ENCODE measurements at regions not wholly inside any gene's neighbourhood (a gene's known extent, or its start where the extent isn't known, plus 50 kb on each side); places are given as distances from the start of the nearest gene placed in this dataset.

DNA sequence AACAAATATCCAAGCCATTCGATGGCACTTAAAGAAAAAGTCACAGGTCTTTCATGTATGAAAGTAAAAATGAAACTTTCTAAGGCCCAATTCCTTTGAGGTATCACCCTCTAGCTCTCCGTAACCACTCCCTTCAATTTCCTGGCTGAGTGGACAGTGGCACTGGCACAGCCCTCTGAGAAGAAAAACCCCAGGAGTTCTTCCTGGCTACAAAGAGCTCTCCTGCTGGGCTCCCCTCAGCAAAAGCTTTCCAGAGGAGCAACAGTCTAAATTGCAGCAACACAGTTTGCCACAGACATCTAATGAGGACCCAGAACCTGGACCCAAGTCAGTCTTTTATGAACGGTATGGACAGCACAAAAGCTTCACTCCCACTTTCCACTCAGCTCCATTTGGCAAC is 71.8 kb downstream of the FUNDC1 start:
- no peak for DNase-seq (ENCODE audit: low spot score)

DNA sequence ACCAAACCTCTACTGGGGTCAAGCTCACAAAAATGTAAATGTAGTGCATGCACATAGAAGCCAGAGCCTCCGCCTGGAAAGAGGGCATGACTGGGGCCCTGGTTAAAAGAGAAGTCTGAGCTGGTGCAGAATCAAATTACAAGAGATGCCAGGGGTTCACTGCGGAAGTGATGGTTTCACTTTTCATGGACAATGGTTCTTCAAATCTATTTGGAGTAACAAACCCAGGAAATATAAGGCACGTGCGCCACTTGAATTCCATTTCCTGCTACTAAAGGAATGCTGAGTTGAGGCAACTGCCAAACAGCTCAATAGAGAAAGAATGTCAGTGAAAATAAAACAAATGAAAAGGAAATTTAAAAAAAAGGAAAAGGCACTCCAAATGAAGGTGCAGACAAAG is 79.8 kb downstream of the FUNDC1 start:
- peak; percentile 23 for DNase-seq (ENCODE audit: low spot score)

- no peak for DNase-seq (ENCODE audit: low spot score)
Measured at GRCh38 chrX:44459501-44459900, 83.2 kb downstream of the FUNDC1 start.

DNA sequence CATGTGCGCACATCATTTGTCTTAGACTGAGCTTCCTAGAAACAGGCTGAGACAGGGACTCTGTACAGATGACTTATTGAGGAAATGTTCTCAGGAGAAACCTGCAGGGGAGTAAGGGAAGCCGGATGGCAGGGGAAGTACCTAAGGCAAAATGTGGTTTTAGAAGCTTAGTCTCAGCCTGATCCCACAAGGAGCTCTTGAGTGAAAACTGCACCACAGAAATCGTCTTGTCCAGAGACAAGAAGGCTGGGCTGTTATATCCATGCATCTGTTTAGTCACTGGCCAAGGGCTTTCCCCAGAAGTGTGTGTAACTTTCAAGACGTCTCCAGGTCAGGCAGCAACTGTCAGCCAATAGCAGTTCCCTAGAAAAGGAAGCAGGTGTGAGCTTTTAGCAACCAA is 86.0 kb downstream of the FUNDC1 start:
- DNase-seq (ENCODE audit: low spot score), result no peak

DNA sequence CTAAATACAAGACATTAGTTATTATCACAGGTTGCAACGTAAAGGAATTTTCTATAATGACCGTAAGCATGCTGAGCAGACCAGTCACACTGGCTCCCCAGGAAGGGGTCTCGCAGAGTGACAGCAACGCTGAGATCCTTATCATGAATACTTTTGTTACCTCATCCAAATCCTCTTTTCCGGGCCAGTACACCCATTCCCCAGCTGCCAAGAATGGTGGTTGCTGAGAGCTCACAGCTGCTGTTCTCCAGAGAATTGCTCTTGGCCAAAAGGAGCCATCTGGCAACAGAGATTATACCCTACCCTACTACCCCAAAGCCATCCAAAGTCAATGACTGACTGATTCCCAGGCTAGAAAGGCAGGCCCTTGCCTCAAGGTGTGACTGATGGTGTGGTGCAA is 91.6 kb downstream of the FUNDC1 start:
- no peak for DNase-seq (ENCODE audit: low spot score)

GRCh38 chrX:44447214-44447613 is 95.4 kb downstream of the FUNDC1 start:
- no peak for DNase-seq (ENCODE audit: low spot score)

- no peak for DNase-seq (ENCODE audit: low spot score)
Measured at GRCh38 chrX:44440006-44440405, 96.5 kb upstream of the EFHC2 start.

DNA sequence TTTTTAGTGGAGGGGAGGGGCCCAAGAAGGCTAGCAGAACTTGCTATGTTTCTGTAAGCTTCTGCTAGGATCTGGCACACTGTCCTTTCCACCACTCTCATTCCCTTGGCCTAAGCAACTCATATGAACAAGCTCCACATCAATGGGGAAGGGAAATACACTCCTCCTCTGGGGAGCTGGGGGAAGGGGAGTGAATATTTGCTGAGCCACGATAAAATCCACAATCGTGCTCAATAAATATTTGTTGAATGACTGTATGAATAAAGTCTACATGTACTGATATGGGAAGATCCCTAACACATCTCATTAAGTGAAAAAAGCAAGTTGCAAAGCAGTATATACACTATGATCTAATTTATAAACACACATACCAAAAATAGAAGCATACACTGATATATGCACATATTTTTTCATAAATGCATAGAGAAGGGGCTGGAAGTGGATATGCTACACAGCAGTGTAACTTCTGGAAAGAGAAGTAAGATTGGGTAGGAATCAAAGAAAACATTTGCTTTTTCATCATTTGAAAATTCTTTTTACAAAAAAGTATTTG is 95.8 kb upstream of the EFHC2 start:
- DNase-seq (ENCODE audit: low spot score), result no peak

GRCh38 chrX:44435047-44435446 is 91.6 kb upstream of the EFHC2 start:
- no peak for DNase-seq (ENCODE audit: low spot score)

DNA sequence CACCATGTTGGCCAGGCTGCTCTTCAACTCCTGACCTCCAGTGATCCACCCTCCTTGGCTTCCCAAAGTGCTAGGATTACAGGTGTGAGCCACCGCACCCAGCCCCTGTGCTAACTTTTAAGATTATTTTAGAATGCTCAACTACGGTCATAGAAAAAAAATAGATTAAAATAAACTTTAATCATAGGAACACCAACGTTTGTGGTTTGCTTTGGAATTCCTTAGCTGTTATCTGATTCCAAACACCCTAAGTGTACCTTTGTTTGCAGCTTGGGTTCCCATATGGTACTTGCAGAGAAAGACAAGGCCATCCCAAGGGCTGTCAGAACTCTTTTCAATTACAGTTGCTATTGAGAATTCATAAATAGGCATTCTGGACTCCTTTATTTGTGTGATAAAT is 90.1 kb upstream of the EFHC2 start:
- no peak for DNase-seq (ENCODE audit: low spot score)

DNA sequence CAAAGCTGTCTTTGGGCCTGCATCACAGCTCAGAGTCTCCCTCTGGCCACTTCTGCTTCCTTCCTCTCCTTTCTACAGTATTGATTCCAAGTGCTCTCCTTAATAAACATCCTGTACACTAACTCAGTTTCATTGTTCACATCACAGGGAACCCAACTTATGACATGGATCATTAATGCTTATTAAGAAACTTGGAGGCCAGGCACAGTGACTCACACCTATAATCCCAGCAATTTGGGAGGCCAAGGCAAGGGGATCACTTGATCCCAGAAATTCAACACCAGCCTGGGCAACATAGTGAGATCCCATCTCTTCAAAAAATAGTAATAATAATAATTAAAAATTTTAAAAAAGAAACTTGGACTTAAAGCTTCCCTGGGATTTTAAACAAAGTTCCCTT is 89.2 kb upstream of the EFHC2 start:
- DNase-seq (ENCODE audit: low spot score), result no peak

DNA sequence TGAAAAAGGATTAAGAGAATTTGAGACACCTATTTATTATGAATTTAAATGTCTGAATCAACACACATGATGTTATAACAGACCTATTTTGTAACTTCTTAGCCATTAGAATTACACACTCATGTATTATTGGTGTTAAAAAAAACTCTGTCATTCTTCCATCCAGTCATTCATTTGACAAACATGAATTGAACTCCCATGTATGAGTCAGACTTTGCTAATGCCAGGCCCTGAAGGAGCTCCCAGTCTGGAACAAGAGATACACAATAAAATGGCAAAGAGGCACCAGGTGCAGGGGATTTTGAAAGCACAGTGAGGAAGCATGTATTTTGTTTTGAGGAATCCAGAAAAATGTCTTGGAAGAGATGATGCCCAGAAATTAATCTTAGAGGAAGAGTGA is 87.7 kb upstream of the EFHC2 start:
- peak; percentile 7 for DNase-seq (ENCODE audit: low spot score)

DNA sequence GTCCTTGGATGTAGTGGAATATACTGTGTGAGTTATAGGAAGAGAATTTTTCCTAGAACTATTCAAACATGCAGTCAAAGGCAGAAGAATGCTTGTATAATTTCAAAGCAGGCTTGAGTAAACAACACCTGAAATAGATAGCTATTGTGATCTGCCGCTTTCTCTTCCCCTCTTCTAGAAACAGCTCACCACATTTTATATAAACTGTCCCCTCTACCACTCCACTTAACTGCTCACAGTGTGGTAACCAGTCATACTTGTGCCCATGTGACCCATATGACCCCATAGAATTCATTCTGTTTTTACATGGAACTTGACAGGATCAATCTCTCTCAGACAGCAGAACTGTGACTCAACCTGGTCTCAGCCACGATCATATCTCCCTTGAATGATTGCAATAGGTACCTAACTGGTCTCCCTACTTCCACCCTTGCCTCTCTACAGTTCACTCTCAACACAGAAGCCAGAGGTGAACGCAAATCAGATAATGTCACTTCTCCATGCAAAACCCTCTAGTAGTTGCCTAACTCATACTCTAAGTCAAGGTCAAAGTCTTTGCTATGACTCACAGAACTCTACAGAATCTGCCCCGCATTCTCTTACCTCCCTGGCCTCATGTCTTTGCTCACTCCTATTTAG is 85.6 kb upstream of the EFHC2 start:
- DNase-seq (ENCODE audit: low spot score), result no peak

DNA sequence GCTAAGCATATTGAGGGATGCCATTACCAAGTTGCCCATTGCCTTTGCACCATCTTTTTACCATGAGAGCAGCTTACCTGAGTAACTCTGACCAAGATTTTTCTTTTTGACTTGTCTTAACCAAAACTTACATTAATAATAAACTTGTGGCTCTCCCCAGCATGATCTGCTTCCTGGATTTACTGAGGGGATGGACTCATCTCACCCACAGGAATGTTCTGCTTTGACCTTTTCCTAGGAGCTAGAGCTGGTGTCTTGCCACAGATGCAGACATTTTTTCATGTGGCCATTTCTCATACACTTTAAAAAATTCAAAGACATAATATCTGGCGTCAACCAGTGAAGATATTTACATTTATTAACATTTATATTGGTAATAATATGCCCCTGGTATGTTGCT is 79.2 kb upstream of the EFHC2 start:
- no peak for DNase-seq (ENCODE audit: low spot score)

- no peak for DNase-seq (ENCODE audit: low spot score)
Measured at GRCh38 chrX:44415639-44416386, 72.3 kb upstream of the EFHC2 start.

GRCh38 chrX:44401151-44401550 is 57.7 kb upstream of the EFHC2 start:
- no peak for DNase-seq (ENCODE audit: low spot score)

DNA sequence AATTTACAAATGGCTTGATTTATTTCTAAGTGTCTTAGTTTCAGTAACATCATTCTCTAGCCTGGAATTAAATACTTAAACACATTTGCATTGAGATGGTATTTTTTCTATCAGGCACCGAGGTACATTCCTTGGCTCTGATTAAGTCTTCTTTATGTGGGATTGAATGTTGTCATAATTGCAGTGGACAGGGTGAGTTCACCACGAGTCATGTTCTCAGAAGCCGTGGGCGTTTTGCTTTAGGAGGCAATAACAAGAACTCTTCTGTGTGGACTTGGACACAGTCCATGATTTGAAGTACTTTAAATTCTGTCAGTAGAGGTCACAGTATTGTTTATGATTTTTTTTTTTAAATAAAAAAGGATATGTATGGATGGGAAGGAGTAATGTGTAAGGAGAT is 57.1 kb upstream of the EFHC2 start:
- DNase-seq (ENCODE audit: low spot score), result peak; percentile 50

- no peak for DNase-seq (ENCODE audit: low spot score)
Measured at GRCh38 chrX:44400161-44400560, 56.7 kb upstream of the EFHC2 start.

Measured in AG20443 (cell line).